GM18517 (cell line): ENCODE measurements at regions not wholly inside any gene's neighbourhood (a gene's known extent, or its start where the extent isn't known, plus 50 kb on each side); places are given as distances from the start of the nearest gene placed in this dataset.
"Not testable (repeated sequence)": the region's sequence is repeated elsewhere in the genome, so short reads cannot be mapped to it uniquely, and the experiment has no call there.

Source experiments
- ATAC-seq: cut with Tn5 transposase; IDR thresholded peaks from one replicate; pipeline ENCODE4 v1.9.1; 2021; ENCODE audit warnings: mild to moderate bottlenecking, moderate library complexity; ENCODE audit not compliant: unreplicated experiment

GRCh38 chr6:97347111-97347510 is 64.1 kb upstream of the MMS22L start:
- no peak for ATAC-seq

GRCh38 chr6:97361286-97361685 is 78.3 kb upstream of the MMS22L start:
- ATAC-seq: no peak

DNA sequence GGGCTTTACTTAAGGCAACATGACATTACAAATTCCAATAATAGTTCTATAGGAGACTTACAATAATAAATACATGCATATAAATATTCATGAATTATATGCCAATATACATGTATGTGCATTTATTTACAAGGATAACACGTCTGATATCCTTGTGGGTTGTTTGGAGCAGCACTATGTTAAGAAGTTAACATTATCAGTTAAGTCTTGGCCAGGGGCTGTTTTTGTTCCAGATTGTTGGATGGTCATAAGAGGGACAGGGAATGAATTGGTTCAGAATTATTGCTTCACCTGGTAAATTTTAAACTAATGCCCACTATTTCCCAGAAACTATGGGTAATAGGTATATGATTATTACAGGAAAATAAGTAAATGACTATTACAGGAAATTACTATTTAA is 81.3 kb upstream of the MMS22L start:
- ATAC-seq: no peak

DNA sequence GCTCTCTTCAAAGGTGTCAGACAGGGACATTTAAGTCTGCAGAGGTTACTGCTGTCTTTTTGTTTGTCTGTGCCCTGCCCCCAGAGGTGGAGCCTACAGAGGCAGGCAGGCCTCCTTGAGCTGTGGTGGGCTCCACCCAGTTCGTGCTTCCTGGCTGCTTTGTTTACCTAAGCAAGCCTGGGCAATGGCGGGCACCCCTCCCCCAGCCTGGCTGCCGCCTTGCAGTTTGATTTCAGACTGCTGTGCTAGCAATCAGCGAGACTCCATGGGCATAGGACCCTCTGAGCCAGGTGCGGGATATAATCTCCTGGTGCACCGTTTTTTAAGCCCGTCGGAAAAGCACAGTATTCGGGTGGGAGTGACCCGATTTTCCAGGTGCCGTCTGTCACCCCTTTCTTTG is 99.1 kb upstream of the MMS22L start:
- ATAC-seq: not testable (repeated sequence)

- no peak for ATAC-seq
These were observed 109.7 kb upstream of the MMS22L start for GRCh38 chr6:97392735-97393134.

GRCh38 chr6:97394160-97394748 is 111.2 kb upstream of the MMS22L start:
- ATAC-seq: peak; percentile 87

GRCh38 chr6:97396880-97397279 is 113.9 kb upstream of the MMS22L start:
- no peak for ATAC-seq

DNA sequence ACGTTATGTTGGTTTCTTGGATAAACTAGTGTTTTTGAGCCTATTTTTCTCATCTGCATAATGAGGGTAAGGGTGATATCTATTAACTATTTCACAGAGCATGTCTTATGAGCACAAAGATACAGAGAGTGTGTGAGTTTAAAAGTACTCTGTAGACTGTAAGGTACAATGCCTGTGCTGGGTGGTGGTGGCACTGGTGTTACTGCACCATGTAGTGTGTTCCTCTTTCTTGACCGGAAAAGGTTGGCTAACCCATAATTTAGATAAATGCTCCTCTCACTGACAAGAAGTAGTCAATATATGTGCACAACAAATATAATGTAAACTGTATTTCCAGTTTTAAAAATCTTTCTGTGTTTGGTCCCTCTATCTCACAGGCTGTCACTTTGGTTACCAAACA is 116.2 kb upstream of the MMS22L start:
- ATAC-seq: no peak

GRCh38 chr6:97401533-97401932 is 118.5 kb upstream of the MMS22L start:
- ATAC-seq: no peak

DNA sequence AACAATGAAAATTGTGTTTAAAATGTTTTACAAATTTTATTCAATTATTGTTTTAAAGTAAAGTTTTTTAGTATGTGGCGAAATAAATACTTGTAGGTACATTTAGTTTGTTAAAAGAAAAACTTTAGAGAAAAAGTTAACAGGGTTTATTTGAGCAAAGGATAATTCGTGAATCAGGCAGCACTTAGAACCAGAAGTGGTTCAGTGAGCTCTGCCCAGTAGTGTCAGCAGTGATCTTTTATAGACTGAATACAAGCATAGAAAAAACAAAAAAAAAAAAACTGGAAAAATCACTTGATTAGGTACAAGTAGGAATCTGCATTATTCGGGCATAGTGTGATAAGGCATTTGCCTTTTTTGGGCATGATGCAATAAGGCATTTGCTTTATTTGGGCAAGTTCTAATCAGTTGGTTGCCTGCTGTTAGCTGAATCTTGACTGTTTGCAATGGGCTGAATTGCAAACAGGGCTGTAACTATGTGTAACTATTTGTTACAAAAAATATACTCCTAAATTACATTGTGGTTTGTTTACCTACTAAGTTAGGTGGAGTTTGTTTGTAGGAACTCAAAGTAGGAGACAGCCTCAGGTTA is 122.9 kb upstream of the MMS22L start:
- ATAC-seq: no peak

DNA sequence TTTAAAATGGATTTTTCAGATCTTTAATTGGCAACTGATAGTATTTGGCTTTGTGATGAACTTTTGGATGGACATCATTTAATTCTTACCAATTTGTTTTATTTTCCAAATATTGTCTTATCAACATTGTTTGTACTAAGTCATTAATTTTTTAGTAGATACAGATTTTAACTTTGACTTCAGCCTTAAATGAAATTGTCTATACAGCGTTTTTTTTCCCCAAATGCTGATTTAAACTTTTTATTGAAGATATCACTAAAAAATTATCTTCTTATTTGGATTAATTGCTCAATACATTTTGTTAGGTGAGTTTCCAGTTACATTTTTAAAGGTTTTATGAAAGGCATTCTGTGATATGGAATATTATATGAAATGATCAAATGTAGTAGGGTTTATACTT is 123.6 kb upstream of the MMS22L start:
- ATAC-seq: no peak

- ATAC-seq: no peak
These were observed 128.6 kb upstream of the MMS22L start for GRCh38 chr6:97411610-97412009.

- no peak for ATAC-seq
These were observed 129.5 kb upstream of the MMS22L start for GRCh38 chr6:97412511-97412910.

GRCh38 chr6:97422171-97422570 is 139.2 kb upstream of the MMS22L start:
- no peak for ATAC-seq

DNA sequence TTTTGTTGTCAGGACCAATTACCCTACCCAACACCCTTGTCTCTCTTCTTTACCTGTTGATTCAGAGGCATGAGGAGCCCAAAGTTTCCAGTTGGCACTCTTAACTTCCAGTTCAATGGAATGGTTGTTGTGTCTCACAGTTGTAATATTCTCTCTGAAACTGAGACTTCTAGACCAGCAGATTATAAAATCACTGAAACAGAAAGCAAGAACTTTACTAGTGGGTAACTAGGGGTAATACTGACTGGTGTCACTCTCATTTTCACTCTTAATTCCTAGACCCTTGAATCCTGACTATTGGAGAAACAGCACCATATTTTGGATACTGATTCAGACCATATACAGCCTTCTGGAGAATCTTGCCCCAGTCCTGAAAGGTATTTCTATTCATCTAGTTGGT is 140.2 kb upstream of the MMS22L start:
- ATAC-seq: no peak

DNA sequence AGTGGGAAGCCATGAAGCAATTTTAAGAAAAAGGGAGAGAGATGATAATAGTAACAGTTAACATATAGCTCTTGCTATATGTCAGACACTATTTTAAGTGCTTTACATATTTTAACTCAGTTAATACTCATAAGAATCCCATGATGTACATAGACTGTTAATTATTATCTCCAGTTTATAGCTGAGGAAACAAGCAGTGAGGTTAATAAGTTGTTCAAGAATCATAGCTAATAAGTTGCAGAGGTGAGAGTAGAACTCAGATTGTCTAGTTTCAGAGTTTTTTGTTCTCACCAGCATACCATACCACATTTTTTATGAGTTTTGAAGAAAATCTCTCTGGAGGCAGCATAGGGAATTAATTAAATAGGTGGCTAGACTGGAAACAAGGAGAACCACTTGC is 144.6 kb upstream of the MMS22L start:
- peak; percentile 78 for ATAC-seq

GRCh38 chr6:97437087-97437486 is 154.1 kb upstream of the MMS22L start:
- peak; percentile 61 for ATAC-seq

- ATAC-seq: no peak
These were observed 155.1 kb upstream of the MMS22L start for GRCh38 chr6:97438011-97438671.

DNA sequence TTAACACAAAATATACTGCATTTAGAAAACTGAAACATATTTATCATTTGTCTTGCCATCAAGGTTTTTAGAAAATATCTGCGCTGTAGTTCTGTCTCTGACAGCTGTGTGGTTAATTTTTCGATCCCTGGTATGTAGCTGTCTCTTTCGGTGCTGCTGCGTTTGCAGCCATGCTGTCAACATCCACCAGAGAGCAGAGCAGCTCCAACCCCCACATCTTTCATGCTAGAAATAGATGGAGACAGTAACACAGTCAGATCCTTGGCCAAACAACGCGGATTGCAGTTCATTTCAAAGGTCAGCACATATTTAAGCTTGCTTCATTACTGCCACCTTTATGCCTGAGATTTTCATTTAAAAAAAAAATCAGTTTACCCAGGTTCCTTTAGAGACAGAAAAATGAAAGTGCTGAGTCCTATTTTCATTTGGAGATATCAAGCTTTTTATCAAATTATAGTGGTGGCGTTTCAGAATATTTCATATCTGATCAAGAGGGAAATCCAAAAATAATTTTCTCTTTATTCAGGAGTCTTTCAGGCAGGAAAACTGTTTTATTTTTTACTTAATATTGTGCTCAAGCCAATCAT is 157.7 kb upstream of the MMS22L start:
- ATAC-seq: no peak

GRCh38 chr6:97443408-97444080 is 160.5 kb upstream of the MMS22L start:
- ATAC-seq: no peak

GRCh38 chr6:97445407-97445806 is 162.4 kb upstream of the MMS22L start:
- no peak for ATAC-seq
